ENCODE measurements at regions not wholly inside any gene's neighbourhood (a gene's known extent, or its start where the extent isn't known, plus 50 kb on each side); places are given as distances from the start of the nearest gene placed in this dataset.

- TF ChIP-seq POU5F1 (IDR thresholded peaks at IDR 0.05; ENCODE audit: low read depth, low read length) (peak; percentile 65; the same call in 1 of the 2 replicates), TEAD4 (IDR thresholded peaks at IDR 0.05; ENCODE audit: low read depth, low read length) (0 out of 2 replicates have a peak, but pooled peaks have one; percentile 42), ATF2 (IDR thresholded peaks at IDR 0.05; ENCODE audit: low read length) (no peak), CEBPB (IDR thresholded peaks at IDR 0.05; ENCODE audit: low read depth, low read length) (peak; percentile 35; the same call in 1 of the 2 replicates), TCF12 (IDR thresholded peaks at IDR 0.05; ENCODE audit: low read depth, low read length) (no peak), ASH2L (IDR thresholded peaks at IDR 0.05; ENCODE audit: low read length) (no peak), NANOG (IDR thresholded peaks at IDR 0.05; ENCODE audit: insufficient read depth, low read depth, low read length, poor library complexity, severe bottlenecking) (peak; percentile 81), CBX8 (IDR thresholded peaks at IDR 0.05; ENCODE audit: borderline replicate concordance, low read depth, low read length) (no peak), SP1 (IDR thresholded peaks at IDR 0.05; ENCODE audit: low read depth, low read length) (0 out of 2 replicates have a peak, but pooled peaks have one; percentile 44), FOSL1 (IDR thresholded peaks at IDR 0.05; ENCODE audit: insufficient read depth, low read depth, low read length) (no peak), TAF1 (IDR thresholded peaks at IDR 0.05; ENCODE audit: low read depth, low read length) (0 out of 2 replicates have a peak, but pooled peaks have one; percentile 18)
Observed at GRCh38 chr20:60104993-60105803, 147.0 kb downstream of the CDH26 start (continued).

Data from H1 (cell line).